ENCODE measurements at regions not wholly inside any gene's neighbourhood (a gene's known extent, or its start where the extent isn't known, plus 50 kb on each side); places are given as distances from the start of the nearest gene placed in this dataset.

DNA sequence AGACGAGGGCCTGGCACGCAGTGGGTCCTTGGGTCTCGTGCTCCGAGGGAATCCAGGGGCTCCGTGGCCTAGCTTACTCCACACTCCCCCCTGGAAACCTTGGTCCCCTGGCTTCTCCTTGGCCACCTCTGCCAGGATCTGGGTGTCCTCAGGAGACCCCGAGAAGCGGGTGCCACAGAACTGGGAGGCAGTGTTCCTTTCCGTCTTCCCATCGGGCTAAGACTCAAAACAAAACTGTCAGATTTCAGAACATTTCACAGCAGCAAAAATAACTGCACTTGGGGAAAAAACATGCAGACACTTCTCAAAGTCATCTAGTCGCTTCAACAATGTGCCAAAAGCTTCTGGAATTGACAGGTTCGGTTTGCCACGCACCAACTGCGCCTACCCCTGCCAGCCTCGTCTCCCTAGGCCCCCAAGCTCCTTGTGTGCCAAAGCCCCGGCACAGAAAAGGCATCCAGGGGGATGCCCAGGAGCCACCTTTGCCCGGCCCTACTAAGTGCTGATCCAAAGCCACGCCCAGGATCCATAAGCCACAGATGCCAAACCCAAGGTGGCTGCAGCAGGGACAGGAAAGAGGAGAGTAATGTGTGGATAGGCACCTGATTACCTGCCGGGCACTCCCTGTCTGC lies 58.4 kb upstream of the DIO3 start:
- TF ChIP-seq CTCF (IDR thresholded peaks at IDR 0.05; ENCODE audit: borderline replicate concordance, extremely low read depth, low read length, poor library complexity, severe bottlenecking) (no peak), EZH2 (IDR thresholded peaks at IDR 0.05; ENCODE audit: borderline replicate concordance, low read depth, low read length, severe bottlenecking) (no peak)
